ENCODE measurements at regions not wholly inside any gene's neighbourhood (a gene's known extent, or its start where the extent isn't known, plus 50 kb on each side); places are given as distances from the start of the nearest gene placed in this dataset.

DNA sequence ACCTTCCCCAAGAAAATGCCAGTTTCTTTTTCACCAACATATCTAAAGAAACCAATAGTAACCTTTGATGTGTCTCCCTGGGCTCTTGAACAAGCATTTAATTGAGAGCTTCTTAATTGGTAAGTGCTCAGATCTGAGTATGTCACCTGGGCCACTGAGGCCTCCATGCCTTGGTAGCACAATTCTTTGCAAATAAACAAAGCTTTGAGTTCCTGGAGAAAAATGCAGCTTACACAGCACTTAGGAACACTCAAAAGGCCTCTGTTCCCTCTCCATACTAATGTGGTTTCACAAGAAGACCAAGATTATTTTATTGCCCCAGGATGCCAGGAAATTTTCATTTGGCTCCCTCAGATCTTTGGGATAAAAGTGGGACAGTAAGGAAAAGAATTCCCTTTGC is 217.6 kb upstream of the CEP162 start:
- no peak overlapping the region for H3K4me3 ChIP-seq (ENCODE audit: low read depth, low read length)
- no peak for DNase-seq (ENCODE audit: low read depth)
- no peak for TF ChIP-seq CTCF (IDR thresholded peaks at IDR 0.05; ENCODE audit: low read depth, low read length, missing control alignments)
- in situ Hi-C loops (cut with HindIII; ENCODE audit: low sequenced_read_pairs) = no loop called here

DNA sequence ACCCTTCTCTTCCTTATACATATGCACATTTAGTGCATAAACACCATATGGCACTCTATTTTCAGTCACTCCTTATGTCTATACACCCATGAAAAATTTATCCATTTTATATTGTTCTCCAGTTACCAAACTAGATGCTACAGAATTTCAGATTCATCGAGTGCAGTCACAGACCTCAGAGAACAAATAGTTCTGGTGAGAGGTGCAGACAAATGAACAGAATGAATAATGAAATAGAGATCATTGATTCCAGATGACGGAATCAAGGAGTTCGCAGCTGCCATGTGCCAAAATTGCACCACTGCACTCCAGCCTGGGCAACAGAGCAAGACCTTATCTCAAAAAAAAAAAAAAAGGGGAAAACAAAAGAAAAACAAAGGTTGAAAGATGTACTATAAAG is 214.8 kb upstream of the CEP162 start:
- DNase-seq (ENCODE audit: low read depth) = no peak
- no peak for TF ChIP-seq CTCF (IDR thresholded peaks at IDR 0.05; ENCODE audit: low read depth, low read length, missing control alignments)
- in situ Hi-C loops (cut with HindIII; ENCODE audit: low sequenced_read_pairs) = no loop called here

GRCh38 chr6:84441456-84441855 is 214.0 kb upstream of the CEP162 start:
- no peak overlapping the region for H3K4me3 ChIP-seq (ENCODE audit: low read depth, low read length)
- in situ Hi-C loops (cut with HindIII; ENCODE audit: low sequenced_read_pairs) = no loop called here
- DNase-seq (ENCODE audit: low read depth) = no peak
- no peak for TF ChIP-seq CTCF (IDR thresholded peaks at IDR 0.05; ENCODE audit: low read depth, low read length, missing control alignments)

More for the DNA sequence above, 214.8 kb upstream of the CEP162 start:
- no peak overlapping the region for H3K4me3 ChIP-seq (ENCODE audit: low read depth, low read length)

- DNase-seq (ENCODE audit: low read depth) = no peak
- H3K4me3 ChIP-seq (ENCODE audit: low read depth, low read length) = no peak overlapping the region
- in situ Hi-C loops (cut with HindIII; ENCODE audit: low sequenced_read_pairs) = no loop called here
- no peak for TF ChIP-seq CTCF (IDR thresholded peaks at IDR 0.05; ENCODE audit: low read depth, low read length, missing control alignments)
These were observed 207.1 kb upstream of the CEP162 start for GRCh38 chr6:84434550-84434949.

- in situ Hi-C loops (cut with HindIII; ENCODE audit: low sequenced_read_pairs) = no loop called here
- DNase-seq (ENCODE audit: low read depth) = no peak
- no peak for TF ChIP-seq CTCF (IDR thresholded peaks at IDR 0.05; ENCODE audit: low read depth, low read length, missing control alignments)
- H3K4me3 ChIP-seq (ENCODE audit: low read depth, low read length) = no peak overlapping the region
These were observed 205.2 kb upstream of the CEP162 start for GRCh38 chr6:84432619-84433018.

DNA sequence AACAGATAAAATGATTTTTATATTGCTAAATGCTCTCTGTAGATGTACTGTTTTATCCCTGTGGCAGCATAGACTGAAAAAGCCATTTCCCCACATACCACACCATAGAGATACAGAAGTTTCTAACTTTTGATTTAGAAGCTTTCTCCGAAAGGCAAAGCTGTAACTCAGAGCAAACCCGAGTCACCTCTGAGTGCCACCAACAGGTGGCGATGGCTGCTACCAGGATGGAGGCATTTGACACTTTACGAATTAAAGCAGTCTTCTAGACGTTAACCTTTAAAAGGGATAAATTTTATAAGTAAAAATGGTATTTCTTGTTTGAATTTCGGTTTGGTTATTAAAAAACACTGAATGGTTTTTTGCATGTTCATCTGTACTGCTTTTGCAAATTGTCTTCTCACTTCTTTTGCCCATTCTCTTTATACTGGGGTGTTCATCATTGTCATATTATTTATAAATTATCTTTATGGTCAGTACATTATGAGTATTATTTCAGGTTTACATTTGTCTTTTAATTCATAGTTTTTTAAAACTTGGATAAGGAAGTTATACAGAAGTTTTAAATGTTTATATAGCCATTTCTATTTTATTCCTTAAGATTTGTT is 201.0 kb upstream of the CEP162 start:
- no peak overlapping the region for H3K4me3 ChIP-seq (ENCODE audit: low read depth, low read length)
- peak; percentile 91 for TF ChIP-seq CTCF (IDR thresholded peaks at IDR 0.05; ENCODE audit: low read depth, low read length, missing control alignments)
- DNase-seq (ENCODE audit: low read depth) = peak; percentile 31
- in situ Hi-C loops (cut with HindIII; ENCODE audit: low sequenced_read_pairs) = loop anchor here (10.0 kb wide), 1 partner anchor 336 kb away; the partner anchor contains the start of gene TBX18
